Caco-2 (cell line): ENCODE measurements at regions not wholly inside any gene's neighbourhood (a gene's known extent, or its start where the extent isn't known, plus 50 kb on each side); places are given as distances from the start of the nearest gene placed in this dataset.

ENCODE experiments used
- BruUV-seq: library from RNA; stranded (reverse); fragments of 400-500 nt; replicated peaks from 2 replicates; lab custom pipeline; 2021; lab: Mats Ljungman, UMichigan
- CTCF ChIA-PET: fragments of 300-600 bp; sonication (Branson Sonifier 250); formaldehyde crosslinking; loops from one replicate; lab custom pipeline; 2022; ENCODE audit warnings: antibody characterized with exemption; lab: Charles Lee
- POLR2A ChIA-PET: fragments of 300-600 bp; sonication (Branson Sonifier 250); formaldehyde crosslinking; loops from one replicate; lab custom pipeline; 2022; ENCODE audit warnings: antibody characterized with exemption; lab: Charles Lee
- DNase-seq, 2 experiments: peaks; one replicate each; pipeline versions ENCODE4 v3.0.0 to v3.0.0-alpha.2; 2020 to 2022
- H3K27me3 ChIP-seq: replicated peaks from 2 replicates; pipeline ENCODE4 v1.6.0; 2011; ENCODE audit warnings: low read length; ENCODE audit not compliant: control insufficient read depth, insufficient read depth
- H3K36me3 ChIP-seq: 2 replicates; pipeline ENCODE4 v1.5.1; 2011; ENCODE audit warnings: low read length; ENCODE audit not compliant: control insufficient read depth, insufficient read depth
- H3K4me1 ChIP-seq: fragments of 250-450 bp; sonication (Bioruptor Pico); 2 replicates; pipeline ENCODE4 v1.5.1; 2020; ENCODE audit warnings: mild to moderate bottlenecking
- H3K4me3 ChIP-seq: 2 replicates; pipeline ENCODE4 v1.5.1; 2011; ENCODE audit warnings: low read depth, mild to moderate bottlenecking, control low read depth, low read length
- H3K9me3 ChIP-seq: fragments of 250-450 bp; sonication (Bioruptor Pico); 2 replicates; pipeline ENCODE4 v1.5.1; 2020; ENCODE audit warnings: mild to moderate bottlenecking, moderate library complexity
- H3K27ac Mint-ChIP-seq: one replicate; pipeline ENCODE4 v1.8.0; 2022; ENCODE audit warnings: mixed read lengths; ENCODE audit not compliant: unreplicated experiment
- H3K27me3 Mint-ChIP-seq: one replicate; pipeline ENCODE4 v1.8.0; 2022; ENCODE audit warnings: mixed read lengths; ENCODE audit not compliant: insufficient read depth, unreplicated experiment
- H3K36me3 Mint-ChIP-seq: one replicate; pipeline ENCODE4 v1.8.0; 2022; ENCODE audit warnings: mild to moderate bottlenecking, mixed read lengths; ENCODE audit not compliant: insufficient read depth, unreplicated experiment
- H3K4me1 Mint-ChIP-seq: one replicate; pipeline ENCODE4 v1.8.0; 2022; ENCODE audit warnings: low read depth, mixed read lengths; ENCODE audit not compliant: unreplicated experiment
- H3K4me3 Mint-ChIP-seq: one replicate; pipeline ENCODE4 v1.8.0; 2022; ENCODE audit warnings: mild to moderate bottlenecking, moderate library complexity, mixed read lengths; ENCODE audit not compliant: unreplicated experiment
- H3K9me3 Mint-ChIP-seq: one replicate; pipeline ENCODE4 v1.8.0; 2022; ENCODE audit warnings: mixed read lengths; ENCODE audit not compliant: unreplicated experiment
- intact Hi-C: fragments of 100-400 bp; cut with micrococcal nuclease; formaldehyde crosslinking; loops from one replicate; pipeline ENCODE4 v1.10.0; 2022; ENCODE audit not compliant: unreplicated experiment
- TF ChIP-seq, protein P1 (sequence below), 2 experiments: fragments of 200-600 bp in 1 of 2; IDR thresholded peaks; 1 replicate in 1 of 2; 2 replicates in 1 of 2; pipeline versions ENCODE4 v1.5.1 to v1.8.0; 2011 to 2022; ENCODE audit warnings: antibody characterized with exemption in 1 of 2, control low read depth in 1 of 2, inconsistent platforms in 1 of 2, low read depth in 1 of 2, low read length in 1 of 2, mild to moderate bottlenecking in 1 of 2, moderate library complexity in 1 of 2; ENCODE audit not compliant: insufficient read depth in 1 of 2, severe bottlenecking in 1 of 2, unreplicated experiment in 1 of 2

DNA sequence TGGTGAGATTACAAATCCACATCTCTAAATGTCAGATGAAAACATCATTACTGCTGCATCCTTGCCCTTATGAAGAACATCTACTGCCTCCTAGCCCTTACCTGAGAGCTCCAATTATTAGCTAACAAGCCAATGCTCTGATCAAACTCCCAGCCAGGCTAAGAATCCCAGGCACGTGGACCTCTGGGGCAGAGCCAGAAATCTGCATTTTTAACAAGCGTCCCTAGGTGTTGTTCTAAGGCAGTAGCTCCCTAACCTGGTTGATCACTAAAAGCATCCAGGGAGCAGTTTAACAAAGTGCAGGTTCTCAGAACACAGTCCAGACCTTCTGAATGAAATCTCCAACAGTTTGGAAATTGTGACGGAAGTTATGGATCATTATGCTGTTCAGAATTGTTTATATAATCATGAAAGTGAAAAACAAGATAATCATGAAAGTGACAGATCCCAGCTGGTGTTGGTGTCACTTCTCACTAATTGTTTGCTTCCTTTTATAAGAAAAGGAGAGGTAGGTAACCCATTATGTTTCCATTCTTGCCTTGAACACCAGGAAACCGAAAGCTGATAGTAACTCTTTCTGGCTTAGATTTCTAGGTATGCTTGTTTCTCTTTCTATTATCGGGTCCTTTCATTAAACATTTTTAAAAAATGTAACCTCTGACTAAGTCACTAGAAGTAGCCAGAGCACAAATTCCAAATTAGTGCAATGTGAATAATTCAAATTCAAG lies 216.5 kb upstream of the NR4A3 start:
- no peaks in the 10 kb centered on the region for H3K9me3 Mint-ChIP-seq
- peaks cover 6% of the 10 kb centered on the region for H3K27me3 Mint-ChIP-seq
- no peaks in the 10 kb centered on the region for H3K36me3 ChIP-seq
- TF ChIP-seq, protein P1, sequence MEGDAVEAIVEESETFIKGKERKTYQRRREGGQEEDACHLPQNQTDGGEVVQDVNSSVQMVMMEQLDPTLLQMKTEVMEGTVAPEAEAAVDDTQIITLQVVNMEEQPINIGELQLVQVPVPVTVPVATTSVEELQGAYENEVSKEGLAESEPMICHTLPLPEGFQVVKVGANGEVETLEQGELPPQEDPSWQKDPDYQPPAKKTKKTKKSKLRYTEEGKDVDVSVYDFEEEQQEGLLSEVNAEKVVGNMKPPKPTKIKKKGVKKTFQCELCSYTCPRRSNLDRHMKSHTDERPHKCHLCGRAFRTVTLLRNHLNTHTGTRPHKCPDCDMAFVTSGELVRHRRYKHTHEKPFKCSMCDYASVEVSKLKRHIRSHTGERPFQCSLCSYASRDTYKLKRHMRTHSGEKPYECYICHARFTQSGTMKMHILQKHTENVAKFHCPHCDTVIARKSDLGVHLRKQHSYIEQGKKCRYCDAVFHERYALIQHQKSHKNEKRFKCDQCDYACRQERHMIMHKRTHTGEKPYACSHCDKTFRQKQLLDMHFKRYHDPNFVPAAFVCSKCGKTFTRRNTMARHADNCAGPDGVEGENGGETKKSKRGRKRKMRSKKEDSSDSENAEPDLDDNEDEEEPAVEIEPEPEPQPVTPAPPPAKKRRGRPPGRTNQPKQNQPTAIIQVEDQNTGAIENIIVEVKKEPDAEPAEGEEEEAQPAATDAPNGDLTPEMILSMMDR (IDR thresholded peaks at IDR 0.05; ENCODE audit: insufficient read depth in 1 of 2, low read depth in 1 of 2, low read length in 1 of 2, severe bottlenecking in 1 of 2, unreplicated experiment in 1 of 2) = no peak
- no peaks in the 10 kb centered on the region for H3K9me3 ChIP-seq
- no peak overlapping the region for H3K4me3 ChIP-seq
- no peak overlapping the region for H3K27ac Mint-ChIP-seq
- no TSS peak for BruUV-seq
- no peaks in the 10 kb centered on the region for H3K4me1 Mint-ChIP-seq
- DNase-seq = no peak
- ChIA-PET CTCF (interaction anchor here (0.6 kb wide), 1 partner anchor 125 kb away, joined by 3 read pairs; no protein-coding TSS in a partner anchor), POLR2A (no interaction called here)
- no peaks in the 10 kb centered on the region; the same call in 1 of the 2 replicates for H3K27me3 ChIP-seq
- H3K4me1 ChIP-seq = no peaks in the 10 kb centered on the region
- H3K36me3 Mint-ChIP-seq = no peaks in the 10 kb centered on the region
- intact Hi-C loops = no loop called here
- H3K4me3 Mint-ChIP-seq = no peak overlapping the region

DNA sequence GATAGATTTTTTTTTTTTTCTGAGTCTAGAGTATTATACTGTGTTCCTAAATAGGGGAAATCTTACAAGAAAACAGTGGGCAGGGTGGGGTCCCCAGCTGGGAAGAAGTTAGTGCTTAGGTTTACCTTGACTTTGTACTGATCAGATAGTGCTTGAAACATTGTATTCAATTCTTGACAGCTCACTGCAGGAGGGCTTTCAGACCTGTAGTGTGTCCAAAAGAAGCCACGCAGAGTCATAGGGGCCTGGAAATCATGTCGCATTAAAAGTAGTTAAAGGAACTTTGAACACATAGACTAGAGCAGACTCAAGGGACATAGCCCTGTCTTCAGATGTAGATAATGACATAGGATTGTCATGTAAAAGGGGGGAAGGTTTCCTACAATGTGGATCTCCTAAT lies 215.4 kb upstream of the NR4A3 start:
- Mint-ChIP-seq H3K9me3 (no peaks in the 10 kb centered on the region), H3K4me3 (no peak overlapping the region), H3K27me3 (peaks cover 6% of the 10 kb centered on the region), H3K36me3 (no peaks in the 10 kb centered on the region), H3K27ac (no peak overlapping the region), H3K4me1 (no peaks in the 10 kb centered on the region)
- Histone ChIP-seq H3K4me3 (no peak overlapping the region), H3K9me3 (no peaks in the 10 kb centered on the region), H3K36me3 (no peaks in the 10 kb centered on the region), H3K4me1 (no peaks in the 10 kb centered on the region), H3K27me3 (no peaks in the 10 kb centered on the region; the same call in none of the 2 replicates)
- DNase-seq = no peak
- intact Hi-C loops = no loop called here
- TF ChIP-seq, protein P1 (IDR thresholded peaks at IDR 0.05; ENCODE audit: insufficient read depth in 1 of 2, low read depth in 1 of 2, low read length in 1 of 2, severe bottlenecking in 1 of 2, unreplicated experiment in 1 of 2) = no peak
- ChIA-PET CTCF (no interaction called here), POLR2A (no interaction called here)
- BruUV-seq = no TSS peak

DNA sequence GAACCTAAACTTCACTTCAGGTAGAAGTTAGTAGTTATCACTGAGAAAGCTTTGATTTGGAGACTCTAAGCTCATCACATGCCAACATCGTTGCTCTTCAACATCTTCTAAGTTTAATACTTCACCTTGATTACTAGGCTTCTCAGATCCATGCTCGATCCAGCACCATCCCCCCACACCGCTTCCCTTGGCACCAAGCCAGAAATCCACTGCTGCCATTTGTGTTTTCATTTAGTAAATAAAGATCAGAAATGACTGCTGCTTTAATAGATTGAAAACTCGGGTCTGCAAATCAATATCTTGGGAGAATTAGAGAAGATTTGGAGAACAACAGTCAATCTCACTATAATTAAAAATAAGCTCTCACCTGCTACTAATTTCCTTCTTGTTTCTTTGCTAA lies 214.7 kb upstream of the NR4A3 start:
- BruUV-seq = no TSS peak
- no peak overlapping the region for H3K4me3 ChIP-seq
- DNase-seq = no peak
- H3K27me3 Mint-ChIP-seq = peaks cover 6% of the 10 kb centered on the region
- H3K36me3 Mint-ChIP-seq = no peaks in the 10 kb centered on the region
- ChIA-PET CTCF (no interaction called here), POLR2A (no interaction called here)
- H3K27me3 ChIP-seq = no peaks in the 10 kb centered on the region; the same call in none of the 2 replicates
- no peaks in the 10 kb centered on the region for H3K9me3 ChIP-seq
- H3K4me1 Mint-ChIP-seq = no peaks in the 10 kb centered on the region
- H3K36me3 ChIP-seq = no peaks in the 10 kb centered on the region
- H3K27ac Mint-ChIP-seq = no peak overlapping the region
- no peak overlapping the region for H3K4me3 Mint-ChIP-seq
- H3K4me1 ChIP-seq = no peaks in the 10 kb centered on the region
- H3K9me3 Mint-ChIP-seq = no peaks in the 10 kb centered on the region
- TF ChIP-seq, protein P1 (IDR thresholded peaks at IDR 0.05; ENCODE audit: insufficient read depth in 1 of 2, low read depth in 1 of 2, low read length in 1 of 2, severe bottlenecking in 1 of 2, unreplicated experiment in 1 of 2) = no peak
- intact Hi-C loops = no loop called here
